DND-41 (cell line): ENCODE measurements at regions not wholly inside any gene's neighbourhood (a gene's known extent, or its start where the extent isn't known, plus 50 kb on each side); places are given as distances from the start of the nearest gene placed in this dataset.

ENCODE experiments used
- EZH2 ChIP-seq: IDR thresholded peaks from 3 replicates; pipeline ENCODE4 v1.6.1; 2012; ENCODE audit warnings: borderline replicate concordance, low read depth, mild to moderate bottlenecking, moderate library complexity, low read length, inconsistent platforms; ENCODE audit not compliant: severe bottlenecking
- TF ChIP-seq, protein P1 (sequence below): IDR thresholded peaks from 2 replicates; pipeline ENCODE4 v1.5.1; 2012; ENCODE audit warnings: borderline replicate concordance, low read length, moderate library complexity, mild to moderate bottlenecking; ENCODE audit not compliant: poor library complexity, severe bottlenecking; ENCODE audit errors: extremely low read depth

DNA sequence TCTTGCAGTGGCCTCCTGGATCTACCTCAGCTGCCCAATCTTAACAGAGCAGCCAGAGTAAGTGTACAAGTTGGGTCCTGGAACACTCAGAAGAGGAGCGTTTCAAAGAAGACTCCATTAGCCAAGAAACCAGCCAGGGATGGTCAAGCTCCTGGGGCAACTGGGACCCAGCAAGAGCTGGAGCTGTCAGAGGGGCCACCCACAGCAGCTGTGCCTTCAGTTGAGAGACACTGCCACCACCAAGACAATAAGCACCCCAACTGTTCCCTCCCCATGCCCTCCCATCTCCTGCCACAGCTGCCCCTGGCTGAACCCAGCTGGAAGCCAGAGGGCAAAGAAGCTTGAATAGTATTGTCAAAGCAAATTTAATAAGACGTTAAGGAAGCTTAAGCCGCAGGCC lies 110.6 kb upstream of the TLE3 start:
- TF ChIP-seq, protein P1, sequence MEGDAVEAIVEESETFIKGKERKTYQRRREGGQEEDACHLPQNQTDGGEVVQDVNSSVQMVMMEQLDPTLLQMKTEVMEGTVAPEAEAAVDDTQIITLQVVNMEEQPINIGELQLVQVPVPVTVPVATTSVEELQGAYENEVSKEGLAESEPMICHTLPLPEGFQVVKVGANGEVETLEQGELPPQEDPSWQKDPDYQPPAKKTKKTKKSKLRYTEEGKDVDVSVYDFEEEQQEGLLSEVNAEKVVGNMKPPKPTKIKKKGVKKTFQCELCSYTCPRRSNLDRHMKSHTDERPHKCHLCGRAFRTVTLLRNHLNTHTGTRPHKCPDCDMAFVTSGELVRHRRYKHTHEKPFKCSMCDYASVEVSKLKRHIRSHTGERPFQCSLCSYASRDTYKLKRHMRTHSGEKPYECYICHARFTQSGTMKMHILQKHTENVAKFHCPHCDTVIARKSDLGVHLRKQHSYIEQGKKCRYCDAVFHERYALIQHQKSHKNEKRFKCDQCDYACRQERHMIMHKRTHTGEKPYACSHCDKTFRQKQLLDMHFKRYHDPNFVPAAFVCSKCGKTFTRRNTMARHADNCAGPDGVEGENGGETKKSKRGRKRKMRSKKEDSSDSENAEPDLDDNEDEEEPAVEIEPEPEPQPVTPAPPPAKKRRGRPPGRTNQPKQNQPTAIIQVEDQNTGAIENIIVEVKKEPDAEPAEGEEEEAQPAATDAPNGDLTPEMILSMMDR: no peak
- TF ChIP-seq EZH2: no peak
